ENCODE measurements at regions not wholly inside any gene's neighbourhood (a gene's known extent, or its start where the extent isn't known, plus 50 kb on each side); places are given as distances from the start of the nearest gene placed in this dataset.
A peak's percentile ranks its signal among the peaks of the same experiment; 100 is the strongest.

DNA sequence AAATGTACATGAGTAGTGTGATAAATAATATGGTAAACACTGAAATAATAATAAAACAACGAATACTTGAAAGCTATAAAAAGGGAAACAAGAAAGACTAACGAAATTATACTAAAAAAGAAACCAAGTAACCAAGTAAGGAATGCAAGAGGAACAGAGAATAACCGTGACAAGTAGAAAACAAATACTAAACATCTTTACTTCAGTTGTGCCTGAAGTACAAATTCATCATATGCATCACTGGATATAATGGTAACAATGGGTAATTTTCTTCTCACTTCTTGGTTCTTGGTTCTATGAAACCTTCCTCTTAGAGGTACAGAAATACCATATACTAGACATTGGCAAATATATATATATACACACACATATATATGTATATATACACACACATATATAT lies 1093.6 kb upstream of the B3GALT2 start:
- H3K27ac Mint-ChIP-seq, result no peak overlapping the region
- TF ChIP-seq, protein P1, sequence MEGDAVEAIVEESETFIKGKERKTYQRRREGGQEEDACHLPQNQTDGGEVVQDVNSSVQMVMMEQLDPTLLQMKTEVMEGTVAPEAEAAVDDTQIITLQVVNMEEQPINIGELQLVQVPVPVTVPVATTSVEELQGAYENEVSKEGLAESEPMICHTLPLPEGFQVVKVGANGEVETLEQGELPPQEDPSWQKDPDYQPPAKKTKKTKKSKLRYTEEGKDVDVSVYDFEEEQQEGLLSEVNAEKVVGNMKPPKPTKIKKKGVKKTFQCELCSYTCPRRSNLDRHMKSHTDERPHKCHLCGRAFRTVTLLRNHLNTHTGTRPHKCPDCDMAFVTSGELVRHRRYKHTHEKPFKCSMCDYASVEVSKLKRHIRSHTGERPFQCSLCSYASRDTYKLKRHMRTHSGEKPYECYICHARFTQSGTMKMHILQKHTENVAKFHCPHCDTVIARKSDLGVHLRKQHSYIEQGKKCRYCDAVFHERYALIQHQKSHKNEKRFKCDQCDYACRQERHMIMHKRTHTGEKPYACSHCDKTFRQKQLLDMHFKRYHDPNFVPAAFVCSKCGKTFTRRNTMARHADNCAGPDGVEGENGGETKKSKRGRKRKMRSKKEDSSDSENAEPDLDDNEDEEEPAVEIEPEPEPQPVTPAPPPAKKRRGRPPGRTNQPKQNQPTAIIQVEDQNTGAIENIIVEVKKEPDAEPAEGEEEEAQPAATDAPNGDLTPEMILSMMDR (IDR thresholded peaks at IDR 0.05), result no peak
- peaks cover 23% of the 10 kb centered on the region for H3K9me3 Mint-ChIP-seq
- H3K4me1 Mint-ChIP-seq, result peaks cover 52% of the 10 kb centered on the region
- peaks cover 31% of the 10 kb centered on the region for H3K36me3 Mint-ChIP-seq (ENCODE audit: low read depth)
- no peak overlapping the region for H3K4me3 Mint-ChIP-seq
- DNase-seq, result no peak
- H3K27me3 Mint-ChIP-seq (ENCODE audit: low read depth, poor library complexity), result peaks cover 3% of the 10 kb centered on the region

DNA sequence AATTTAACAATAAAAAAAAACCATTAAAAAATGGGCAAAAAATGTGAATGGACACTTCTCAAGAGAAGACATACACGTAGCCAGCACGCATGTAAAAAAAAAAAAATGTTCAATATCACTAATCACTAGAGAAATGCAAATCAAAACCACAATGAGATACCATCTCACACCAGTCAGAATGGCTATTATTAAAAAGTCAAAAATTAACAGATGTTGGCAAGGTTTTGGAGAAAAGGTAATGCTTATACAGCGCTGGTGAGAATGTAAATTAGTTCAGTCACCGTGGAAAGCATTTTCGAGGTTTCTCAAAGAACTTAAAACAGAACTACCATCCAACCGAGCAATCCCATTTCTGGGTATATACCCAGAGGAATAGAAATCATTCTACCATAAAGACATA lies 1091.5 kb upstream of the B3GALT2 start:
- Mint-ChIP-seq H3K9me3 (peaks cover 31% of the 10 kb centered on the region), H3K4me3 (no peak overlapping the region), H3K27me3 (ENCODE audit: low read depth, poor library complexity) (peaks cover 3% of the 10 kb centered on the region), H3K4me1 (peaks cover 44% of the 10 kb centered on the region), H3K27ac (no peak overlapping the region), H3K36me3 (ENCODE audit: low read depth) (peaks cover 27% of the 10 kb centered on the region)
- DNase-seq, result no peak
- TF ChIP-seq, protein P1 (IDR thresholded peaks at IDR 0.05), result no peak

DNA sequence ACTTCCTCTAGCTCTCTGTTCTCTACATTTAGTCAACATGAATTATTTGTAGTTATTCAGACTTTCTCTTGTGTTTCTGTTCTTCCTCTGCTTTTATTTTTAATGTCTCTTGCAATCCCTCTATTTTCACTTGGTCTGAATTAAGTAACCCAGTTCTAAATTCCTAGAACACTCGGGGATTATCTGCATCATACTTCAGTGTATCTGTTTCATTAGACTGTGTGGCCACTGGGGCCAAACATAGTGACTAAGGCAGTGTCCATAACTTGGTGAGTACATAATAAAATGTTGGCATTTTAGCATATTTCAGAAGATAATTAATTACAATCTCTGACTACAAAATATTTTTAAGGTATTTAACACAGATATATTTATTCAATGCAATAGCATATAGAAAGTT lies 1087.2 kb upstream of the B3GALT2 start:
- Mint-ChIP-seq H3K27ac (peak overlapping the region; percentile 12), H3K4me1 (peaks cover 6% of the 10 kb centered on the region), H3K4me3 (no peak overlapping the region), H3K27me3 (ENCODE audit: low read depth, poor library complexity) (peaks cover 3% of the 10 kb centered on the region), H3K9me3 (peaks cover 31% of the 10 kb centered on the region), H3K36me3 (ENCODE audit: low read depth) (peaks cover 21% of the 10 kb centered on the region)
- TF ChIP-seq, protein P1 (IDR thresholded peaks at IDR 0.05), result no peak
- no peak for DNase-seq

DNA sequence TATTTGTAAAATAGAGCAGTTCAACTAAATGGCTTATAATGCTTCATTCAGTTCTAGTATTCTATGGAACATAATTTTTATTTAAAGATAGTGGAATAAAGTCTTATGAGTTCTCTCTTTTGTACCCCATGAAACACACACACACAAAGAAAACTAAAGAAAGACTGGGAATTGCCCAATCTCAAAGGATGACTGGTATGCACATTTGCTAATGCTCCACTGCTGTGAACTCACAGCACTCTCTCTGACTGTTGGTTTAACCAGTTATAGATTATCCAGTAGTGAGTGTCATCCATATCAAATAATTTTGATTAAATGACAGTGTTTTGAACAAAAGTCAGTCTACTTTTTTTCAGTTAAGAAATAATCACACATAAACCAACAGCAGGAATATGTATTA lies 1082.4 kb upstream of the B3GALT2 start:
- no peak for DNase-seq
- no peaks in the 10 kb centered on the region for H3K27me3 Mint-ChIP-seq (ENCODE audit: low read depth, poor library complexity)
- H3K36me3 Mint-ChIP-seq (ENCODE audit: low read depth), result peaks cover 5% of the 10 kb centered on the region
- TF ChIP-seq, protein P1 (IDR thresholded peaks at IDR 0.05), result no peak
- H3K4me3 Mint-ChIP-seq, result no peak overlapping the region
- no peak overlapping the region for H3K27ac Mint-ChIP-seq
- H3K4me1 Mint-ChIP-seq, result no peaks in the 10 kb centered on the region
- peaks cover 13% of the 10 kb centered on the region for H3K9me3 Mint-ChIP-seq

DNA sequence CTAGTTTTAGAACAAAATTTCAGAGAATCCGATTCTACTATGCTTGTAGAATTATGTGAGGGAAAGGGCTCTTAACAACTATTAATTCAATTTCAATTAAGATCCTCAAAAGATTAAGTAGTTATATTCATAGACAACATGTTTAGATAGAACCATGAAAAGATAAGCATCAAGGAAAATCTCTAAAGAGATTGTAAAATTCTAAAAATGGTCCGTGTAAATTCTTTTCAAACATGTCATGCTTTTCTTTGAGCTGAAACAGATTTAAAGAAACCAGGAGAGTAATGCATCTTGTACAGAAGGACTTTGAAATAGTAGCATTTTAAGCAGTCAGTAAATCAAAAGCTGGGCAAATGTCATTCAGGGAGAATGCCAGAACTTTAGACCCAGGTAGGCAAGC lies 1080.6 kb upstream of the B3GALT2 start:
- Mint-ChIP-seq H3K4me3 (no peak overlapping the region), H3K27ac (no peak overlapping the region)

DNA sequence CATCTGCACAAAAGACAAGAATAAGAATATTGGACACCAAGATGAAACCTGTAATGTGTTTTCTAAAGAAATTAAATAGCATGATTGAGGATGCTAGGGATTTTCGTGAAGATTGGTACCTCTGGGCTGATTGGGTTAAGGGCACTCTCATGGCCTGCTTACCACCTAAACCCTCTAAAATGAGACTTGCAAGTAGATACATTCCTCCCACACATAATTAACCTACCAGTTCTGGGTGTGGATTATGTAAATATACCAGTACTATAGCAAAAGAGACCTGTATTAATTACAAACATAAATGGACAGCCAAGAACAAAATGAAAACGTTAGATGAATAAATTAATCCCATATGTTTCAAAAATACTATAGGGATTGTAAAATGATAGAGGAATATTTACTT lies 1069.6 kb upstream of the B3GALT2 start:
- H3K36me3 Mint-ChIP-seq (ENCODE audit: low read depth), result no peaks in the 10 kb centered on the region
- TF ChIP-seq, protein P1 (IDR thresholded peaks at IDR 0.05), result no peak
- no peaks in the 10 kb centered on the region for H3K4me1 Mint-ChIP-seq
- DNase-seq, result no peak
- no peak overlapping the region for H3K4me3 Mint-ChIP-seq
- H3K27me3 Mint-ChIP-seq (ENCODE audit: low read depth, poor library complexity), result no peaks in the 10 kb centered on the region
- H3K9me3 Mint-ChIP-seq, result no peaks in the 10 kb centered on the region
- no peak overlapping the region for H3K27ac Mint-ChIP-seq

More for the DNA sequence above, 1080.6 kb upstream of the B3GALT2 start:
- Mint-ChIP-seq H3K9me3 (peaks cover 19% of the 10 kb centered on the region), H3K36me3 (ENCODE audit: low read depth) (peaks cover 8% of the 10 kb centered on the region), H3K4me1 (no peaks in the 10 kb centered on the region), H3K27me3 (ENCODE audit: low read depth, poor library complexity) (no peaks in the 10 kb centered on the region)
- no peak for DNase-seq
- TF ChIP-seq, protein P1 (IDR thresholded peaks at IDR 0.05), result no peak
